ENCODE measurements at regions not wholly inside any gene's neighbourhood (a gene's known extent, or its start where the extent isn't known, plus 50 kb on each side); places are given as distances from the start of the nearest gene placed in this dataset.

DNA sequence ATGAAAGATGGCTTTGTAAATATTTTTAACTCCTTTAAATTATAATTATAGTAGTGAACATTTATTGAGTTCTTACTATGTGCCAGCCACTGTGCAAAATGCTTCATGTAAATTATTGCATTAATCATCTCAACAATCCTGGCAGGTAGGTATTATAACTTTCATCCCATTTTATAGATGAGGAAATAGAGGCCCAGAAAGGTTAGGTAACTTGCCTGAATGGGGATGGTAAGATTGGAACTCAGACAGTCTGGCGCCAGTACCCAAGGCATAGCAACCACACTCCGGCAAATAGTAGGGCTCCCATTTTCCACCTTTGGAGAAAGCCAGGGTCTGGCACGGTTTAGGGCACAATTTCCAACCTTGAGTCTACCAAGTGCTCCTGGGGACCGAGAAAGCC, 129.8 kb downstream of the VEGFA start:
- Histone ChIP-seq H3K4me3 (no peak overlapping the region), H3K27me3 (ENCODE audit: control insufficient read depth in 3 of 3, insufficient read depth in 3 of 3, low read length in 2 of 3) (no peaks in the 10 kb centered on the region), H3K4me1 (ENCODE audit: control insufficient read depth in 5 of 5, insufficient read depth in 5 of 5, low read length in 5 of 5) (peaks cover 0 to 6% (median 0%) of the 10 kb centered on the region in 5 donors), H3K36me3 (ENCODE audit: control insufficient read depth in 4 of 4, insufficient read depth in 4 of 4, low read length in 4 of 4) (no peaks in the 10 kb centered on the region), H3K9me3 (ENCODE audit: control insufficient read depth in 4 of 4, insufficient read depth in 3 of 4, low read length in 3 of 4) (no peaks in the 10 kb centered on the region), H3K27ac (ENCODE audit: low read depth in 1 of 2, low read length in 1 of 2) (no peak overlapping the region), H3K9ac (ENCODE audit: insufficient read depth in 1 of 2, low read length in 2 of 2) (no peak overlapping the region)
- TF ChIP-seq, protein P1, sequence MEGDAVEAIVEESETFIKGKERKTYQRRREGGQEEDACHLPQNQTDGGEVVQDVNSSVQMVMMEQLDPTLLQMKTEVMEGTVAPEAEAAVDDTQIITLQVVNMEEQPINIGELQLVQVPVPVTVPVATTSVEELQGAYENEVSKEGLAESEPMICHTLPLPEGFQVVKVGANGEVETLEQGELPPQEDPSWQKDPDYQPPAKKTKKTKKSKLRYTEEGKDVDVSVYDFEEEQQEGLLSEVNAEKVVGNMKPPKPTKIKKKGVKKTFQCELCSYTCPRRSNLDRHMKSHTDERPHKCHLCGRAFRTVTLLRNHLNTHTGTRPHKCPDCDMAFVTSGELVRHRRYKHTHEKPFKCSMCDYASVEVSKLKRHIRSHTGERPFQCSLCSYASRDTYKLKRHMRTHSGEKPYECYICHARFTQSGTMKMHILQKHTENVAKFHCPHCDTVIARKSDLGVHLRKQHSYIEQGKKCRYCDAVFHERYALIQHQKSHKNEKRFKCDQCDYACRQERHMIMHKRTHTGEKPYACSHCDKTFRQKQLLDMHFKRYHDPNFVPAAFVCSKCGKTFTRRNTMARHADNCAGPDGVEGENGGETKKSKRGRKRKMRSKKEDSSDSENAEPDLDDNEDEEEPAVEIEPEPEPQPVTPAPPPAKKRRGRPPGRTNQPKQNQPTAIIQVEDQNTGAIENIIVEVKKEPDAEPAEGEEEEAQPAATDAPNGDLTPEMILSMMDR (IDR thresholded peaks at IDR 0.05; ENCODE audit: control extremely low read depth, extremely low read depth): no peak
- ATAC-seq (ENCODE audit: insufficient read depth, low FRiP score) (no peak), DNase-seq (no peak)
- WGBS, 2 donors: 90 to 99% methylated on average over 4 of the region's 4 CpGs

DNA sequence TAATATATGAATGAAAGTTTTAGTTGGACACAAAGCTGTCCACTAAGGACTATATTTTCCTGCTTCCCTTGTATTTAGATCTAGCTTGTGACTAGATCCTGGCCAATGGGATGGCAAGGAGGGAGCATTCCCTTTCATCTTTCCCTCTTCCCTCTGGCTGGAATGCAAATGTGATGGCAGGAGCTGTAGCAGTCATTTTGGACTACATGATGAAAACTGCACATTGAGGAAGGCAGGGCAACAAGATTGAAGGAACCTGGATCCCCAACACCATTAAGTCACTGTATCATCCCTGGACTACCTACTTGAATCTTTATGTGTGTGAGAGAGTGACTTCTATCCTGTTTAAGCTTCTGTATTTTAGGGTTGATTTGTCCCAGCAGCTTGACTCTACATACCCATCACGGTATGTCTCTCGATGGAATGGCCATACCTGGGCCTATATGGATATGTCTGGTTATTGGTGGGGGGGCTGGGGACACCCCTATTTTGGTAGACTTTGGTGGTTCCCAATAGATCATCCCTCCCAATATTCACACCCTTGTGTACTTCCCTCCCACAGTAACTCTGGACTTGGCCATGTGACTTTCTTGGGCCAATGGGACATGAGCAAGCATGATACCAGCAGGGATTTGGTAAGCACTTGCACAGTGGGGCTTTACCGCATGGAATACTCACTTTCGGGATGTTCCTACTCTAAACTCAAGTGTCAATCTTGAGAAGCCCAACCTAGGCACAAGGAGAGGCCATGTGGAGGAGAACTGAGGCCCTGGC, 128.5 kb downstream of the VEGFA start:
- no peak overlapping the region for H3K9ac ChIP-seq (ENCODE audit: insufficient read depth in 1 of 2, low read length in 2 of 2)
- TF ChIP-seq, protein P1 (IDR thresholded peaks at IDR 0.05; ENCODE audit: control extremely low read depth, extremely low read depth): no peak
- no peak overlapping the region for H3K27ac ChIP-seq (ENCODE audit: low read depth in 1 of 2, low read length in 1 of 2)
- ATAC-seq (ENCODE audit: insufficient read depth, low FRiP score): no peak
- no peaks in the 10 kb centered on the region for H3K9me3 ChIP-seq (ENCODE audit: control insufficient read depth in 4 of 4, insufficient read depth in 3 of 4, low read length in 3 of 4)
- H3K4me1 ChIP-seq (ENCODE audit: control insufficient read depth in 5 of 5, insufficient read depth in 5 of 5, low read length in 5 of 5): peaks cover 0 to 6% (median 0%) of the 10 kb centered on the region in 5 donors
- H3K4me3 ChIP-seq: no peak overlapping the region
- no peak for DNase-seq
- H3K27me3 ChIP-seq (ENCODE audit: control insufficient read depth in 3 of 3, insufficient read depth in 3 of 3, low read length in 2 of 3): no peaks in the 10 kb centered on the region
- 95 to 98% methylated on average over 4 of the region's 4 CpGs for WGBS, 2 donors
- H3K36me3 ChIP-seq (ENCODE audit: control insufficient read depth in 4 of 4, insufficient read depth in 4 of 4, low read length in 4 of 4): no peaks in the 10 kb centered on the region

DNA sequence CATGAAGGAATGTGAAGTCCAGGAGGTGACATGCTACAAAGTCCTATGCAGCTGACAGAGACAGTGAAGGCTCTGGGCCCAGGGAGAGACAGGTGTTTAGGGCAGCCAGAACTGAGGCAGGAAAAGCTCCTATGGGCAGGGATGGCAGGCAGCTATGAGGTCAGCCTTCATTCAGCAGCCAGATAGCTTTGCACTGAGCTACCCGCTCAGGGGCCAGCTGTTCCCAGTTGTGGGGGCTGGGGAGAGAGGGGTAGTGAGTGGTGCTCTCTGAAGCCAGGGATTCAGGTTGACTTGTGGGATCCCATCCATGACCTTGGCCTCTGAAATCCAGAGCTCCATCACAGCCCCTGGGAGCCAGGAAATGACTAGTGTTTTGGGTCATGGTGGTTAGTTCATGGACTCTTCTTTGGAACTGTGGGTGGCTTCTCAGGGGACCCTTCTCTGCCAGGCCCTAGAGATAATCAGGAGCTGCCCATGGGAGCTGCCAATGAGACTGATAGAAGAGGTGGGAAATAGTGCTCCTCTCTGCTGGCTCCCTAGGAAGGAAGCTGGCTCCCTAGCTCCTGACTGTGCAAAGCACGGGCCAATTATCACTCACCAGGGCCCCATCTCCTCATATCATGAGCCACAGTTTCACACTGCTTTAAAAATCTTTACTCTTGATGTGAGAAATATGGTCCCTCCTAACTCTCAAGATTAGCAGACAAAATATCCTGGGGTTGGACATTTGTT, 127.7 kb downstream of the VEGFA start:
- TF ChIP-seq, protein P1 (IDR thresholded peaks at IDR 0.05; ENCODE audit: control extremely low read depth, extremely low read depth): no peak
- Histone ChIP-seq H3K27ac (ENCODE audit: low read depth in 1 of 2, low read length in 1 of 2) (no peak overlapping the region), H3K9me3 (ENCODE audit: control insufficient read depth in 4 of 4, insufficient read depth in 3 of 4, low read length in 3 of 4) (no peaks in the 10 kb centered on the region), H3K4me1 (ENCODE audit: control insufficient read depth in 5 of 5, insufficient read depth in 5 of 5, low read length in 5 of 5) (peaks cover 0 to 6% (median 0%) of the 10 kb centered on the region in 5 donors), H3K27me3 (ENCODE audit: control insufficient read depth in 3 of 3, insufficient read depth in 3 of 3, low read length in 2 of 3) (no peaks in the 10 kb centered on the region), H3K4me3 (no peak overlapping the region), H3K36me3 (ENCODE audit: control insufficient read depth in 4 of 4, insufficient read depth in 4 of 4, low read length in 4 of 4) (no peaks in the 10 kb centered on the region), H3K9ac (ENCODE audit: insufficient read depth in 1 of 2, low read length in 2 of 2) (no peak overlapping the region)
- ATAC-seq (ENCODE audit: insufficient read depth, low FRiP score): no peak
- no peak for DNase-seq
- WGBS, 2 donors: 90 to 95% methylated on average over 2 of the region's 2 CpGs

Data from lung (tissue), 11 donors.